H1 (cell line): ENCODE measurements at regions not wholly inside any gene's neighbourhood (a gene's known extent, or its start where the extent isn't known, plus 50 kb on each side); places are given as distances from the start of the nearest gene placed in this dataset.

Experiments
- CTCF ChIA-PET: fragments of 300-600 bp; sonication (Branson Sonifier 250); formaldehyde crosslinking; loops from one replicate; lab custom pipeline; 2021; ENCODE audit not compliant: partially characterized antibody; lab: Charles Lee
- POLR2A ChIA-PET: fragments of 300-600 bp; sonication (Branson Sonifier 250); formaldehyde crosslinking; loops from one replicate; lab custom pipeline; 2021; ENCODE audit warnings: inconsistent platforms; ENCODE audit not compliant: partially characterized antibody; lab: Charles Lee
- DNase-seq, 2 experiments: peaks; one replicate each; pipeline versions ENCODE4 v3.0.0 to v3.0.0-alpha.2; 2010 to 2022; ENCODE audit warnings: low spot score in 2 of 2, low read depth in 1 of 2, mixed read lengths in 1 of 2
- FAIRE-seq: peaks from 2 replicates; lab custom pipeline; 2011; peaks lifted over from hg19 to GRCh38; lab: Jason Lieb, UNC
- H2AFZ ChIP-seq: 2 replicates; pipeline ENCODE4 v1.8.1; 2012; ENCODE audit warnings: low read length, inconsistent platforms
- H2AK5ac ChIP-seq: 2 replicates; pipeline ENCODE4 v1.6.1; 2013; ENCODE audit warnings: low read depth, low read length
- H2BK120ac ChIP-seq: replicated peaks from 2 replicates; pipeline ENCODE3; 2013; ENCODE audit warnings: low read depth, low read length, inconsistent platforms
- H2BK12ac ChIP-seq: 2 replicates; pipeline ENCODE4 v1.6.1; 2013; ENCODE audit warnings: low read depth, low read length
- H2BK15ac ChIP-seq: 2 replicates; pipeline ENCODE4 v1.6.1; 2013; ENCODE audit warnings: low read length
- H2BK20ac ChIP-seq: 2 replicates; pipeline ENCODE4 v1.6.1; 2013; ENCODE audit warnings: low read length
- H2BK5ac ChIP-seq: 2 replicates; pipeline ENCODE4 v1.6.1; 2013; ENCODE audit warnings: low read depth, low read length
- H3K14ac ChIP-seq: 2 replicates; pipeline ENCODE4 v1.6.1; 2013; ENCODE audit warnings: inconsistent platforms; ENCODE audit not compliant: insufficient read length
- H3K18ac ChIP-seq: 2 replicates; pipeline ENCODE4 v1.6.1; 2013; ENCODE audit warnings: low read length; ENCODE audit errors: extremely low read depth
- H3K23ac ChIP-seq: 2 replicates; pipeline ENCODE4 v1.6.1; 2013; ENCODE audit warnings: inconsistent platforms; ENCODE audit not compliant: insufficient read length
- H3K23me2 ChIP-seq: 2 replicates; pipeline ENCODE4 v1.6.1; 2013; ENCODE audit warnings: low read depth, low read length
- H3K27ac ChIP-seq: 2 replicates; pipeline ENCODE4 v1.6.1; 2011; ENCODE audit warnings: low read depth, low read length, inconsistent platforms
- H3K27me3 ChIP-seq, 4 experiments: replicated peaks in 1 of 4; 1 replicate in 1 of 4; 2 replicates in 3 of 4; pipeline versions ENCODE4 v1.6.1 to v1.8.1; 2011 to 2013; ENCODE audit warnings: low read length in 3 of 4, mild to moderate bottlenecking in 3 of 4, inconsistent platforms in 2 of 4, mixed read lengths in 2 of 4, moderate library complexity in 1 of 4; ENCODE audit not compliant: control insufficient read depth in 3 of 4, insufficient read depth in 3 of 4; ENCODE audit errors: extremely low read depth in 1 of 4
- H3K36me3 ChIP-seq, 4 experiments: 2 replicates each; pipeline versions ENCODE4 v1.6.1 to v1.8.1; 2011 to 2013; ENCODE audit warnings: mild to moderate bottlenecking in 4 of 4, low read length in 3 of 4, moderate library complexity in 2 of 4, control low read depth in 1 of 4, inconsistent platforms in 1 of 4; ENCODE audit not compliant: insufficient read depth in 4 of 4, control insufficient read depth in 2 of 4
- H3K4ac ChIP-seq: replicated peaks from 2 replicates; pipeline ENCODE3; 2013; ENCODE audit warnings: low read length, low read depth, mixed read lengths, inconsistent platforms; ENCODE audit not compliant: insufficient read length
- H3K4me1 ChIP-seq, 4 experiments: replicated peaks in 1 of 4; 1 replicate in 1 of 4; 2 replicates in 3 of 4; pipeline versions ENCODE4 v1.6.1 to v1.8.1; 2011 to 2013; ENCODE audit warnings: low read length in 3 of 4, inconsistent platforms in 2 of 4, mixed read lengths in 1 of 4; ENCODE audit not compliant: insufficient read depth in 4 of 4, control insufficient read depth in 3 of 4
- H3K4me2 ChIP-seq, 2 experiments: 2 replicates each; pipeline versions ENCODE4 v1.6.1 to v1.8.1; 2011 to 2013; ENCODE audit warnings: low read depth in 2 of 2, low read length in 2 of 2, control low read depth in 1 of 2, inconsistent platforms in 1 of 2, mild to moderate bottlenecking in 1 of 2; ENCODE audit not compliant: insufficient read depth in 1 of 2
- H3K4me3 ChIP-seq, 4 experiments: fragments of 200-600, 300-600 bp in 1 of 4; sonication (generic), shearing (Covaris generic), sonication (Bioruptor Twin) in 1 of 4; 2 replicates each; pipeline versions ENCODE4 v1.5.1 to v1.8.1; 2011 to 2016; ENCODE audit warnings: low read length in 4 of 4, low read depth in 3 of 4, control low read depth in 2 of 4, inconsistent platforms in 2 of 4, mild to moderate bottlenecking in 2 of 4, mixed read lengths in 1 of 4, moderate library complexity in 1 of 4; ENCODE audit not compliant: insufficient read depth in 2 of 4; ENCODE audit errors: extremely low read depth in 1 of 4
- H3K56ac ChIP-seq: replicated peaks from 2 replicates; pipeline ENCODE3; 2013; ENCODE audit warnings: low read depth, mild to moderate bottlenecking, mixed read lengths, low read length, inconsistent platforms; ENCODE audit not compliant: insufficient read length
- H3K79me1 ChIP-seq: 2 replicates; pipeline ENCODE4 v1.6.1; 2013; ENCODE audit warnings: low read depth, low read length, control low read depth
- H3K79me2 ChIP-seq, 2 experiments: 2 replicates each; pipeline versions ENCODE4 v1.6.1 to v1.8.1; 2012 to 2013; ENCODE audit warnings: low read length in 2 of 2, mild to moderate bottlenecking in 2 of 2, inconsistent platforms in 1 of 2; ENCODE audit not compliant: insufficient read depth in 2 of 2, control insufficient read depth in 1 of 2
- H3K9ac ChIP-seq, 4 experiments: replicated peaks in 1 of 4; 1 replicate in 1 of 4; 2 replicates in 3 of 4; pipeline versions ENCODE4 v1.6.1 to v1.8.1; 2011 to 2013; ENCODE audit warnings: low read depth in 3 of 4, low read length in 3 of 4, control low read depth in 2 of 4, mild to moderate bottlenecking in 2 of 4, moderate library complexity in 2 of 4, inconsistent platforms in 1 of 4; ENCODE audit errors: extremely low read depth in 1 of 4
- H3K9me3 ChIP-seq, 2 experiments: 2 replicates each; pipeline versions ENCODE4 v1.6.1 to v1.8.1; 2012 to 2013; ENCODE audit warnings: mild to moderate bottlenecking in 2 of 2, moderate library complexity in 2 of 2, control low read depth in 1 of 2, inconsistent platforms in 1 of 2, low read depth in 1 of 2, low read length in 1 of 2, mixed read lengths in 1 of 2; ENCODE audit not compliant: insufficient read depth in 2 of 2
- H4K20me1 ChIP-seq, 2 experiments: replicated peaks in 1 of 2; 2 replicates each; pipeline versions ENCODE3 to v1.8.1; 2011 to 2013; ENCODE audit warnings: inconsistent platforms in 2 of 2, low read length in 2 of 2, mild to moderate bottlenecking in 1 of 2; ENCODE audit not compliant: insufficient read depth in 2 of 2, control insufficient read depth in 1 of 2
- H4K5ac ChIP-seq: 2 replicates; pipeline ENCODE4 v1.6.1; 2013; ENCODE audit warnings: low read length, low read depth, mixed read lengths, inconsistent platforms; ENCODE audit not compliant: insufficient read length
- H4K8ac ChIP-seq: 2 replicates; pipeline ENCODE4 v1.8.0; 2013; ENCODE audit warnings: mild to moderate bottlenecking, moderate library complexity, low read length, inconsistent platforms; ENCODE audit not compliant: insufficient read depth; ENCODE audit errors: extremely low read depth
- H4K91ac ChIP-seq: replicated peaks from 2 replicates; pipeline ENCODE3; 2013; ENCODE audit warnings: low read length, mixed read lengths, inconsistent platforms; ENCODE audit not compliant: insufficient read length
- CBX5 ChIP-seq: fragments of 300-800, 300-1000 bp; sonication (generic); IDR thresholded peaks from 2 replicates; pipeline ENCODE4 v1.7.1; 2016; ENCODE audit warnings: antibody characterized with exemption, low read length, low read depth
- POLR2A ChIP-seq, 2 experiments: IDR thresholded peaks; 1 replicate in 1 of 2; 2 replicates in 1 of 2; pipeline ENCODE4 v1.6.1; 2011; ENCODE audit warnings: low read depth in 2 of 2, low read length in 2 of 2, mild to moderate bottlenecking in 2 of 2; ENCODE audit errors: control extremely low read depth in 1 of 2
- RXRA ChIP-seq: IDR thresholded peaks from 2 replicates; pipeline ENCODE4 v1.6.1; 2011; ENCODE audit warnings: low read depth, mild to moderate bottlenecking, low read length, moderate library complexity; ENCODE audit not compliant: insufficient read depth
- WGBS, 2 experiments: shearing (Covaris generic) in 1 of 2; methylation state at CpG; one replicate each; pipeline versions ENCODE4 v1.1.6 to v1.1.7; 2013 to 2015; ENCODE audit warnings: low lambda C conversion rate in 2 of 2, mixed read lengths in 2 of 2, inconsistent platforms in 1 of 2, low coverage in 1 of 2, missing lambda C conversion rate in 1 of 2; ENCODE audit not compliant: insufficient replicate concordance in 2 of 2, insufficient coverage in 1 of 2, insufficient read length in 1 of 2; ENCODE audit errors: extremely low coverage in 1 of 2, missing lambda C conversion rate in 1 of 2; 5-methylcytosine and 5-hydroxymethylcytosine counted together

DNA sequence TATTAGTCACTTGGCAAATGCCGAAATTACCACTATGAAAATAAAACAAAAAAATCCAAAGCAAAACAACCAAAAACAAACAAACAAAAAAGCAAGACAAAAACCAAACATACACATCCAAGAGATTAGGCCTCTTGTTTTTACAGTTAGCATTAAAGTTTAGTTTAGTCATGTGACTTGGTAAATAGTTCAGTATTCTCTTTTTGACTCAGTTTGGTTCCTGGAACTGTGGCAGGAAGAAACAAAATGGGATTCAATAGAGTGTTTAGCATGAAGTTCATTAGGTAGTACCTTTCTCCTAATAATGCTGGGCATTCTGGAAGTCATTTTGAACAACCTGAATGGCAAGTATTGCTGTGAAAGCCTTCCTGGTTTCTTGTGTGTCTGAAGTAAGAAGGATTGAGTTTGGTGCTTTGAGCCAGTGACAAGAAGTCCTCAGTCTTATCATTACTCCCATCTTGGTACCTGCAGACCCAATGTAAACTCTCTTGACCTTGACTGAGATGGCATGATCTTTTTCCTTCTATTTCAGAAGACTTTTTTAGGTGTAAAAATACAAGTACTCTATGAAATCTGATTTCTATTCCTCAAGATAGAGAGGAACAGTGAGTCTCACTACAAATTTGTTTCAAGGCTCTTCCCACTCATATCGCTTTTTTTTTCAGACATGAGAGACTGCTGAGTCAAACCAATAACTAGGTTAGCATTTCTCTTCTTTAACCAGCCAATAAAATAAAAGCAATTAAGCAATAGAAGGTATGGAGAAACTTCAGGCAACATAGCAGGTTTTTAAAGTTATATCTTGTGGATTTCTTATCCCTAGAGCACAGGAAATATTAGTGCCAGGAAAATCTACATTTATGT, 223.6 kb upstream of the PREP start:
- no peak overlapping the region for H2AK5ac ChIP-seq
- H4K8ac ChIP-seq, result no peak overlapping the region
- DNase-seq (no peak), FAIRE-seq (no peak)
- H2AFZ ChIP-seq, result 0 out of 2 replicates have a peak overlapping the region, but pooled peaks have one; percentile 8
- H3K14ac ChIP-seq, result no peak overlapping the region
- H3K4ac ChIP-seq, result no peak overlapping the region
- TF ChIP-seq CBX5, result no peak
- TF ChIP-seq RXRA, result no peak
- TF ChIP-seq POLR2A (IDR thresholded peaks at IDR 0.05; ENCODE audit: control extremely low read depth in 1 of 2, low read depth in 2 of 2, low read length in 2 of 2), result no peak
- H2BK5ac ChIP-seq, result no peak overlapping the region
- no peak overlapping the region for H3K9ac ChIP-seq
- H3K23me2 ChIP-seq, result no peaks in the 10 kb centered on the region
- no peak overlapping the region for H3K27ac ChIP-seq
- H3K79me1 ChIP-seq, result no peaks in the 10 kb centered on the region
- WGBS, 2 experiments, result 82% methylated on average over 2 of the region's 2 CpGs; no CpG with 5 or more reads in 1 of the 2 experiments
- no peak overlapping the region for H2BK12ac ChIP-seq
- H3K27me3 ChIP-seq, result peaks cover 0 to 1% (median 0%) of the 10 kb centered on the region in 4 experiments; a peak in 2 of 7 replicates
- H3K23ac ChIP-seq, result no peak overlapping the region
- no peak overlapping the region for H2BK120ac ChIP-seq
- no peaks in the 10 kb centered on the region for H4K20me1 ChIP-seq
- no peaks in the 10 kb centered on the region for H3K36me3 ChIP-seq
- no peak overlapping the region for H2BK20ac ChIP-seq
- H3K18ac ChIP-seq, result no peak overlapping the region
- H2BK15ac ChIP-seq, result no peak overlapping the region
- H3K56ac ChIP-seq, result no peak overlapping the region
- H3K79me2 ChIP-seq, result no peaks in the 10 kb centered on the region
- no peak overlapping the region for H4K91ac ChIP-seq
- no peak overlapping the region for H3K4me3 ChIP-seq
- no peak overlapping the region for H3K4me2 ChIP-seq
- no peak overlapping the region for H4K5ac ChIP-seq
- H3K4me1 ChIP-seq, result no peaks in the 10 kb centered on the region
- H3K9me3 ChIP-seq, result no peaks in the 10 kb centered on the region
- POLR2A ChIA-PET, result no interaction called here
- CTCF ChIA-PET, result no interaction called here
